Common myeloid progenitor, CD34-positive (primary cell): ENCODE measurements at regions not wholly inside any gene's neighbourhood (a gene's known extent, or its start where the extent isn't known, plus 50 kb on each side); places are given as distances from the start of the nearest gene placed in this dataset.

Experiments used
- CTCF ChIA-PET: fragments of 350-600 bp; sonication (Branson Sonifier 250); formaldehyde crosslinking; loops from one replicate; lab custom pipeline; 2021; ENCODE audit warnings: antibody characterized with exemption; lab: Charles Lee
- POLR2A ChIA-PET: fragments of 350-600 bp; sonication (Branson Sonifier 250); formaldehyde crosslinking; loops from one replicate; lab custom pipeline; 2021; ENCODE audit warnings: antibody characterized with exemption; lab: Charles Lee
- DNase-seq, 3 donors: peaks; one replicate each; pipeline versions ENCODE4 v3.0.0 to v3.0.0-alpha.2; 2013
- H3K27ac ChIP-seq, 2 experiments: 1 replicate in 1 of 2; 2 replicates in 1 of 2; pipeline ENCODE4 v1.7.0; 2013; ENCODE audit warnings: inconsistent platforms in 2 of 2, low read length in 2 of 2, mild to moderate bottlenecking in 2 of 2, low read depth in 1 of 2, moderate library complexity in 1 of 2; ENCODE audit not compliant: severe bottlenecking in 2 of 2, insufficient read depth in 1 of 2, poor library complexity in 1 of 2
- H3K27me3 ChIP-seq, 5 experiments: replicated peaks in 2 of 5; 1 replicate in 3 of 5; 2 replicates in 2 of 5; pipeline versions ENCODE4 v1.6.1 to v1.7.0; 2013; ENCODE audit warnings: low read length in 4 of 5, mild to moderate bottlenecking in 2 of 5, moderate library complexity in 2 of 5, inconsistent platforms in 1 of 5; ENCODE audit not compliant: insufficient read depth in 5 of 5, control insufficient read depth in 4 of 5
- H3K36me3 ChIP-seq, 4 experiments: 1 replicate in 2 of 4; 2 replicates in 2 of 4; pipeline versions ENCODE4 v1.6.1 to v1.7.0; 2013; ENCODE audit warnings: low read length in 3 of 4, control low read depth in 1 of 4, mild to moderate bottlenecking in 1 of 4; ENCODE audit not compliant: control insufficient read depth in 4 of 4, insufficient read depth in 4 of 4
- H3K4me1 ChIP-seq, 4 experiments: 1 replicate in 3 of 4; 2 replicates in 1 of 4; pipeline versions ENCODE4 v1.6.1 to v1.7.1; 2013; ENCODE audit warnings: low read length in 3 of 4, mild to moderate bottlenecking in 3 of 4, control low read depth in 1 of 4, inconsistent platforms in 1 of 4, moderate library complexity in 1 of 4; ENCODE audit not compliant: control insufficient read depth in 4 of 4, insufficient read depth in 4 of 4; ENCODE audit errors: control extremely low read depth in 1 of 4
- H3K4me3 ChIP-seq, 7 experiments: 1 replicate in 4 of 7; 2 replicates in 3 of 7; pipeline versions ENCODE4 v1.5.1 to v1.7.0; 2013; ENCODE audit warnings: mild to moderate bottlenecking in 7 of 7, low read length in 6 of 7, moderate library complexity in 6 of 7, inconsistent platforms in 2 of 7, low read depth in 2 of 7, control low read depth in 1 of 7; ENCODE audit not compliant: insufficient read depth in 4 of 7, control insufficient read depth in 1 of 7; ENCODE audit errors: extremely low read depth in 1 of 7
- H3K9me3 ChIP-seq, 5 experiments: 1 replicate in 4 of 5; 2 replicates in 1 of 5; pipeline versions ENCODE4 v1.6.1 to v1.7.1; 2013; ENCODE audit warnings: low read length in 4 of 5, mild to moderate bottlenecking in 2 of 5, inconsistent platforms in 1 of 5, low read depth in 1 of 5, moderate library complexity in 1 of 5; ENCODE audit not compliant: control insufficient read depth in 4 of 5, insufficient read depth in 2 of 5; ENCODE audit errors: control extremely low read depth in 1 of 5
- WGBS: methylation state at CpG from one replicate; pipeline ENCODE4 v1.1.5; 2013; ENCODE audit not compliant: insufficient coverage; 5-methylcytosine and 5-hydroxymethylcytosine counted together

- CTCF ChIA-PET: interaction anchor here (1.5 to 1.8 kb wide), 2 partner anchors 33 to 139 kb away, joined by 3 to 4 read pairs; no protein-coding TSS in a partner anchor
- 94% methylated on average over 3 of the region's 4 CpGs for WGBS
- H3K27me3 ChIP-seq: peaks cover 4 to 36% (median 12%) of the 10 kb centered on the region in 5 experiments
- H3K4me1 ChIP-seq: no peaks in the 10 kb centered on the region
- no peak for DNase-seq
- H3K36me3 ChIP-seq: no peaks in the 10 kb centered on the region
- no peak overlapping the region for H3K27ac ChIP-seq
- H3K9me3 ChIP-seq: peaks cover 0 to 3% (median 0%) of the 10 kb centered on the region in 5 experiments
- no peak overlapping the region for H3K4me3 ChIP-seq
- POLR2A ChIA-PET: no interaction called here
These were observed 66.7 kb upstream of the XPA start for GRCh38 chr9:97763874-97764273.

- CTCF ChIA-PET: interaction anchor here (1.3 kb wide), 1 partner anchor 78 kb away, joined by 3 read pairs; no protein-coding TSS in a partner anchor
- 100% methylated on average over 1 of the region's 2 CpGs for WGBS
- no peaks in the 10 kb centered on the region for H3K36me3 ChIP-seq
- no peak for DNase-seq
- H3K4me3 ChIP-seq: no peak overlapping the region
- POLR2A ChIA-PET: no interaction called here
- no peak overlapping the region for H3K27ac ChIP-seq
- H3K27me3 ChIP-seq: peaks cover 8 to 37% (median 17%) of the 10 kb centered on the region in 5 experiments
- peaks cover 0 to 3% (median 0%) of the 10 kb centered on the region in 5 experiments for H3K9me3 ChIP-seq
- H3K4me1 ChIP-seq: no peaks in the 10 kb centered on the region
These were observed 69.0 kb upstream of the XPA start for GRCh38 chr9:97766092-97766491.

DNA sequence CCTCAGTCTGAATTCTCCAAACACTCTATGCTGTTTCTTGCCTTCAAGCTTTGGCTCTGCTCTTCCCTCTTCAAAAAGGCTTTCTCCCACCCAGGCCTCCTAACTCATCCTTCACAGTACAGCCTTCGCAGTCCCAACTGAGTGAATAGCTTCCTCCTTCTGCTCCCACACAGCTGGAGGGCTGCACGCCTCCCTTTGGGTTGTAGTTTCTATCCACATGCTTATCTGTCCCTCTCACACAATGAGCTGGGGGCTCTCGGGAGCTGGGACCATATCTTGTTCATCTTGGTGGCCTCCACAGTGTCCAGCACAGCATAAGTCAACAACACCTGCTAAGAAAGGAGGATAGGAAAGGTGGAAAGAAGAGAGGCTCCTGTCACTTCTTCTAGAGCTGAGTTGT lies 69.5 kb upstream of the XPA start:
- H3K4me3 ChIP-seq: no peak overlapping the region
- ChIA-PET POLR2A (no interaction called here), CTCF (interaction anchor here (1.3 kb wide), 1 partner anchor 78 kb away, joined by 3 read pairs; no protein-coding TSS in a partner anchor)
- WGBS: 100% methylated on average over 2 of the region's 3 CpGs
- H3K4me1 ChIP-seq: no peaks in the 10 kb centered on the region
- peaks cover 0 to 3% (median 0%) of the 10 kb centered on the region in 5 experiments for H3K9me3 ChIP-seq
- no peak for DNase-seq
- no peaks in the 10 kb centered on the region for H3K36me3 ChIP-seq
- H3K27me3 ChIP-seq: peaks cover 8 to 37% (median 18%) of the 10 kb centered on the region in 5 experiments
- H3K27ac ChIP-seq: no peak overlapping the region

GRCh38 chr9:97767891-97768290 lies 70.8 kb upstream of the XPA start:
- Histone ChIP-seq H3K4me1 (no peaks in the 10 kb centered on the region), H3K9me3 (peaks cover 0 to 3% (median 0%) of the 10 kb centered on the region in 5 experiments), H3K4me3 (no peak overlapping the region), H3K27ac (no peak overlapping the region), H3K27me3 (peaks cover 4 to 25% (median 11%) of the 10 kb centered on the region in 5 experiments), H3K36me3 (no peaks in the 10 kb centered on the region)
- ChIA-PET POLR2A (no interaction called here), CTCF (no interaction called here)
- DNase-seq: no peak
- 100% methylated on average over 2 of the region's 2 CpGs for WGBS

- POLR2A ChIA-PET: no interaction called here
- no peak for DNase-seq
- CTCF ChIA-PET: no interaction called here
- peaks cover 0 to under 1% (median 0%) of the 10 kb centered on the region in 5 experiments for H3K9me3 ChIP-seq
- no peaks in the 10 kb centered on the region for H3K4me1 ChIP-seq
- H3K36me3 ChIP-seq: no peaks in the 10 kb centered on the region
- no peak overlapping the region for H3K27ac ChIP-seq
- H3K27me3 ChIP-seq: peaks cover 4 to 24% (median 15%) of the 10 kb centered on the region in 5 experiments
- no peak overlapping the region for H3K4me3 ChIP-seq
- WGBS: 85% methylated on average over 4 of the region's 7 CpGs
These were observed 71.6 kb upstream of the XPA start for GRCh38 chr9:97768746-97769145.

DNA sequence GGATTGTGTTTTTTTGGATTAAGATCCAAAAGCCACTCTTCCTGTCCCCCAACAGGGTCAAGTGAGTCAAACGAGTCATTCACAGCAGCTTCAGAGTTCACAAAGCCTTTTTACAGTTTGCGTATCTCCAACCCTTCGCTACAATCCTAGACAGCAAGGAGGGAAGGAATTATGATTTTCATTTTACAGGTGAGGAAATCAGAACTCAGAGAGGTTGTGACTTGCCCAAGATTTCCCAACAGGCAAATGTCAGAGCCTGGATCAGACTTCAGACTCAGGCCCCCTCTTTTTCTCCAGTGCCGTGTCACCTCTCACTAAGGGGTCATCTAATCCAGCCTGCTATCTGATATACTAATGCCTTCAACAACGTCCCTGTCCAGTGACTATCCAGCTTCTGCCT lies 72.1 kb upstream of the XPA start:
- WGBS: 78% methylated on average over 4 of the region's 5 CpGs
- CTCF ChIA-PET: no interaction called here

GRCh38 chr9:97770808-97771372 lies 73.8 kb upstream of the XPA start:
- no peak overlapping the region for H3K4me3 ChIP-seq
- DNase-seq: no peak
- H3K4me1 ChIP-seq: no peaks in the 10 kb centered on the region
- no peak overlapping the region for H3K27ac ChIP-seq
- WGBS: 100% methylated on average over 1 of the region's 1 CpG
- no peaks in the 10 kb centered on the region for H3K9me3 ChIP-seq
- ChIA-PET POLR2A (no interaction called here), CTCF (no interaction called here)
- H3K36me3 ChIP-seq: no peaks in the 10 kb centered on the region
- peaks cover 4 to 27% (median 13%) of the 10 kb centered on the region in 5 experiments for H3K27me3 ChIP-seq

More for the DNA sequence above, 72.1 kb upstream of the XPA start:
- POLR2A ChIA-PET: no interaction called here
- no peak for DNase-seq
- no peaks in the 10 kb centered on the region for H3K4me1 ChIP-seq
- H3K27me3 ChIP-seq: peaks cover 4 to 24% (median 15%) of the 10 kb centered on the region in 5 experiments
- no peak overlapping the region for H3K27ac ChIP-seq
- H3K4me3 ChIP-seq: no peak overlapping the region
- H3K9me3 ChIP-seq: no peaks in the 10 kb centered on the region
- no peaks in the 10 kb centered on the region for H3K36me3 ChIP-seq
